ENCODE measurements at regions not wholly inside any gene's neighbourhood (a gene's known extent, or its start where the extent isn't known, plus 50 kb on each side); places are given as distances from the start of the nearest gene placed in this dataset.
"Not testable (repeated sequence)": the region's sequence is repeated elsewhere in the genome, so short reads cannot be mapped to it uniquely, and the experiment has no call there.

GRCh38 chr3:139231555-139232281 lies 112.1 kb upstream of the MRPS22 start:
- no peaks in the 10 kb centered on the region for H3K9me3 ChIP-seq (ENCODE audit: control extremely low read depth in 1 of 3, control insufficient read depth in 2 of 3, insufficient read depth in 1 of 3, low read length in 2 of 3)
- POLR2A ChIA-PET: no interaction called here
- H3K4me3 Mint-ChIP-seq: no peak overlapping the region
- TF ChIP-seq CTCF (IDR thresholded peaks at IDR 0.05) (no peak), EZH2 (IDR thresholded peaks at IDR 0.05; ENCODE audit: borderline replicate concordance, insufficient read depth, low read depth, low read length, poor library complexity, severe bottlenecking) (no peak)
- intact Hi-C loops (cut with micrococcal nuclease): no loop called here
- no peak overlapping the region for H3K27ac ChIP-seq (ENCODE audit: low read length in 2 of 2)
- DNase-seq (no peak), ATAC-seq (ENCODE audit: low read depth) (no peak)
- no peak overlapping the region for H3K9ac ChIP-seq (ENCODE audit: low read length)
- no peaks in the 10 kb centered on the region for H3K27me3 ChIP-seq (replicated peaks in 1 of 4; ENCODE audit: control extremely low read depth in 1 of 4, control insufficient read depth in 3 of 4, insufficient read depth in 4 of 4, low read length in 3 of 4)
- H3K9me3 Mint-ChIP-seq (ENCODE audit: insufficient read depth): no peaks in the 10 kb centered on the region
- no peaks in the 10 kb centered on the region for H3K27me3 Mint-ChIP-seq
- CTCF ChIA-PET: interaction anchor here (0.8 kb wide), 1 partner anchor 13 kb away, joined by 3 read pairs; no protein-coding TSS in a partner anchor
- H3K4me1 Mint-ChIP-seq: no peaks in the 10 kb centered on the region
- H3K4me1 ChIP-seq (ENCODE audit: control insufficient read depth in 2 of 2, insufficient read depth in 2 of 2, low read length in 2 of 2): no peaks in the 10 kb centered on the region
- H3K27ac Mint-ChIP-seq: no peak overlapping the region
- 100% methylated on average over 3 of the region's 5 CpGs for WGBS (ENCODE audit: insufficient coverage)
- no peak overlapping the region for H3K4me2 ChIP-seq (replicated peaks; ENCODE audit: low read depth, low read length, poor library complexity, severe bottlenecking)
- H3K79me2 ChIP-seq (ENCODE audit: control insufficient read depth, insufficient read depth, low read length): no peaks in the 10 kb centered on the region
- H4K20me1 ChIP-seq (ENCODE audit: control insufficient read depth, insufficient read depth, low read length, poor library complexity, severe bottlenecking): no peaks in the 10 kb centered on the region
- H2AFZ ChIP-seq (ENCODE audit: insufficient read depth, low read depth, low read length, poor library complexity, severe bottlenecking): no peak overlapping the region
- H3K4me3 ChIP-seq (ENCODE audit: control extremely low read depth in 1 of 5, extremely low read depth in 1 of 5, insufficient read depth in 1 of 5, low read depth in 2 of 5, low read length in 4 of 5): no peak overlapping the region
- H3K36me3 ChIP-seq (replicated peaks in 1 of 2; ENCODE audit: control extremely low read depth in 1 of 2, control insufficient read depth in 1 of 2, extremely low read depth in 1 of 2, insufficient read depth in 2 of 2, low read length in 1 of 2): no peaks in the 10 kb centered on the region

- H3K4me1 ChIP-seq (ENCODE audit: control insufficient read depth in 2 of 2, insufficient read depth in 2 of 2, low read length in 2 of 2); intact Hi-C loops (cut with micrococcal nuclease); H3K9ac ChIP-seq (ENCODE audit: low read length); H3K9me3 ChIP-seq (ENCODE audit: control extremely low read depth in 1 of 3, control insufficient read depth in 2 of 3, insufficient read depth in 1 of 3, low read length in 2 of 3); DNase-seq; H3K4me3 Mint-ChIP-seq; H3K27me3 ChIP-seq (replicated peaks in 1 of 4; ENCODE audit: control extremely low read depth in 1 of 4, control insufficient read depth in 3 of 4, insufficient read depth in 4 of 4, low read length in 3 of 4); H3K9me3 Mint-ChIP-seq (ENCODE audit: insufficient read depth); H3K27ac Mint-ChIP-seq; H3K4me2 ChIP-seq (replicated peaks; ENCODE audit: low read depth, low read length, poor library complexity, severe bottlenecking); H3K27me3 Mint-ChIP-seq; H3K36me3 ChIP-seq (replicated peaks in 1 of 2; ENCODE audit: control extremely low read depth in 1 of 2, control insufficient read depth in 1 of 2, extremely low read depth in 1 of 2, insufficient read depth in 2 of 2, low read length in 1 of 2); H4K20me1 ChIP-seq (ENCODE audit: control insufficient read depth, insufficient read depth, low read length, poor library complexity, severe bottlenecking); ATAC-seq (ENCODE audit: low read depth); H2AFZ ChIP-seq (ENCODE audit: insufficient read depth, low read depth, low read length, poor library complexity, severe bottlenecking); H3K27ac ChIP-seq (ENCODE audit: low read length in 2 of 2); H3K4me3 ChIP-seq (ENCODE audit: control extremely low read depth in 1 of 5, extremely low read depth in 1 of 5, insufficient read depth in 1 of 5, low read depth in 2 of 5, low read length in 4 of 5); H3K4me1 Mint-ChIP-seq; H3K79me2 ChIP-seq (ENCODE audit: control insufficient read depth, insufficient read depth, low read length); POLR2A ChIA-PET: not testable (repeated sequence)
- WGBS (ENCODE audit: insufficient coverage): 100% methylated on average over 1 of the region's 3 CpGs
- CTCF ChIA-PET: interaction anchor here (0.6 to 0.7 kb wide), 2 partner anchors 865 to 1155 kb away, joined by 3 to 4 read pairs; no protein-coding TSS in a partner anchor
These were observed 111.5 kb upstream of the MRPS22 start for GRCh38 chr3:139232341-139232740.

Measured in B cell (primary cell).